ENCODE measurements at regions not wholly inside any gene's neighbourhood (a gene's known extent, or its start where the extent isn't known, plus 50 kb on each side); places are given as distances from the start of the nearest gene placed in this dataset.

GRCh38 chr14:83991666-83992065 is 1538.3 kb upstream of the FLRT2 start:
- TF ChIP-seq CTCF (conservative IDR thresholded peaks at IDR 0.05; ENCODE audit: low read depth in 2 of 2) (no peak), ZNF114 (CRISPR knock-in tag; IDR thresholded peaks at IDR 0.05) (no peak), EZH2phosphoT487 (IDR thresholded peaks at IDR 0.05; ENCODE audit: unreplicated experiment) (no peak), ZNF331 (CRISPR knock-in tag; IDR thresholded peaks at IDR 0.05; ENCODE audit: low read depth) (no peak)
- H3K27me3 Mint-ChIP-seq (ENCODE audit: insufficient read depth, low read depth, poor library complexity), result no peaks in the 10 kb centered on the region
- no peaks in the 10 kb centered on the region for H3K36me3 Mint-ChIP-seq (ENCODE audit: low read depth)

DNA sequence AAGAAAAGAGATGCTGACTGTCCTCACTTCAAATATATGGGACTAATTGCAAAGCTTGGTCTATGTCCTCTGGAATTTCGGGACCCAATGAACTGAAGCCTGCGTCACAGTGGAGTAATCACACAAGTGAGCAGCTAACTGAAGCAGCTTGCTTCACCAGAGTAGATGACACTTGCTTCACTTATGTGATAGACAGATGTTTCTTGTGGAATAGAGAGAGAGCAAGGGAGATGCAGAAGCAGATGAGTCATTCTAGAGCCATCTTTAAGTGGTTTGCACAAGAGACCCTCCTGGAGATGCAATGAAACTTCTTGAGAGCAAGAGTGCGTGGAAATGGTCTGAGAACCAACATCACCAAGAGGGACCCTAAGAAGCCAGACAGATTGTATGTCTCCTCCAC is 1537.1 kb upstream of the FLRT2 start:
- Mint-ChIP-seq H3K9me3 (no peaks in the 10 kb centered on the region), H3K4me1 (no peaks in the 10 kb centered on the region), H3K27ac (no peak overlapping the region), H3K4me3 (no peak overlapping the region), H3K27me3 (ENCODE audit: insufficient read depth, low read depth, poor library complexity) (no peaks in the 10 kb centered on the region), H3K36me3 (ENCODE audit: low read depth) (no peaks in the 10 kb centered on the region)
- H3K36me3 ChIP-seq (ENCODE audit: insufficient read depth), result no peaks in the 10 kb centered on the region
- H3K4me2 ChIP-seq, result no peak overlapping the region
- ATAC-seq (no peak), DNase-seq (ENCODE audit: low spot score) (no peak)
- no peak overlapping the region for H2AFZ ChIP-seq
- H3K27ac ChIP-seq (ENCODE audit: low read depth), result no peak overlapping the region
- no peak overlapping the region for H3K4me3 ChIP-seq
- H3K79me2 ChIP-seq (replicated peaks; ENCODE audit: insufficient read depth), result no peaks in the 10 kb centered on the region
- no peaks in the 10 kb centered on the region for H3K4me1 ChIP-seq (ENCODE audit: insufficient read depth)
- H3K27me3 ChIP-seq (ENCODE audit: insufficient read depth), result no peaks in the 10 kb centered on the region
- H3F3A ChIP-seq (replicated peaks; ENCODE audit: low read depth), result no peaks in the 10 kb centered on the region
- no peaks in the 10 kb centered on the region for H4K20me1 ChIP-seq (replicated peaks; ENCODE audit: insufficient read depth)
- H3K9me2 ChIP-seq (ENCODE audit: insufficient read depth), result peaks cover 19% of the 10 kb centered on the region
- TF ChIP-seq, protein P1, sequence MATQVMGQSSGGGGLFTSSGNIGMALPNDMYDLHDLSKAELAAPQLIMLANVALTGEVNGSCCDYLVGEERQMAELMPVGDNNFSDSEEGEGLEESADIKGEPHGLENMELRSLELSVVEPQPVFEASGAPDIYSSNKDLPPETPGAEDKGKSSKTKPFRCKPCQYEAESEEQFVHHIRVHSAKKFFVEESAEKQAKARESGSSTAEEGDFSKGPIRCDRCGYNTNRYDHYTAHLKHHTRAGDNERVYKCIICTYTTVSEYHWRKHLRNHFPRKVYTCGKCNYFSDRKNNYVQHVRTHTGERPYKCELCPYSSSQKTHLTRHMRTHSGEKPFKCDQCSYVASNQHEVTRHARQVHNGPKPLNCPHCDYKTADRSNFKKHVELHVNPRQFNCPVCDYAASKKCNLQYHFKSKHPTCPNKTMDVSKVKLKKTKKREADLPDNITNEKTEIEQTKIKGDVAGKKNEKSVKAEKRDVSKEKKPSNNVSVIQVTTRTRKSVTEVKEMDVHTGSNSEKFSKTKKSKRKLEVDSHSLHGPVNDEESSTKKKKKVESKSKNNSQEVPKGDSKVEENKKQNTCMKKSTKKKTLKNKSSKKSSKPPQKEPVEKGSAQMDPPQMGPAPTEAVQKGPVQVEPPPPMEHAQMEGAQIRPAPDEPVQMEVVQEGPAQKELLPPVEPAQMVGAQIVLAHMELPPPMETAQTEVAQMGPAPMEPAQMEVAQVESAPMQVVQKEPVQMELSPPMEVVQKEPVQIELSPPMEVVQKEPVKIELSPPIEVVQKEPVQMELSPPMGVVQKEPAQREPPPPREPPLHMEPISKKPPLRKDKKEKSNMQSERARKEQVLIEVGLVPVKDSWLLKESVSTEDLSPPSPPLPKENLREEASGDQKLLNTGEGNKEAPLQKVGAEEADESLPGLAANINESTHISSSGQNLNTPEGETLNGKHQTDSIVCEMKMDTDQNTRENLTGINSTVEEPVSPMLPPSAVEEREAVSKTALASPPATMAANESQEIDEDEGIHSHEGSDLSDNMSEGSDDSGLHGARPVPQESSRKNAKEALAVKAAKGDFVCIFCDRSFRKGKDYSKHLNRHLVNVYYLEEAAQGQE (IDR thresholded peaks at IDR 0.05; ENCODE audit: unreplicated experiment), result no peak
- TF ChIP-seq STAT1 (IDR thresholded peaks at IDR 0.05; ENCODE audit: unreplicated experiment), result no peak
- TF ChIP-seq ZNF114 (CRISPR knock-in tag; IDR thresholded peaks at IDR 0.05), result no peak
- no peak for TF ChIP-seq ZNF462 (CRISPR knock-in tag; IDR thresholded peaks at IDR 0.05)
- no peak for TF ChIP-seq CREB1 (CRISPR knock-in tag; IDR thresholded peaks at IDR 0.05; ENCODE audit: low read depth)
- no peak for TF ChIP-seq EZH2phosphoT487 (IDR thresholded peaks at IDR 0.05; ENCODE audit: unreplicated experiment)
- no peak for TF ChIP-seq EZH2 (IDR thresholded peaks at IDR 0.05; ENCODE audit: low read depth, unreplicated experiment)

More at GRCh38 chr14:83991666-83992065, 1538.3 kb upstream of the FLRT2 start:
- Mint-ChIP-seq H3K9me3 (peaks cover 3% of the 10 kb centered on the region; the same call in 1 of the 3 replicates), H3K4me3 (no peak overlapping the region), H3K4me1 (peaks cover 3% of the 10 kb centered on the region; the same call in 1 of the 3 replicates), H3K27ac (no peak overlapping the region)
- Histone ChIP-seq H3K4me3 (no peak overlapping the region), H3K9me2 (ENCODE audit: insufficient read depth) (peaks cover 19% of the 10 kb centered on the region), H3K36me3 (ENCODE audit: insufficient read depth) (no peaks in the 10 kb centered on the region), H2AFZ (no peak overlapping the region), H3K4me1 (ENCODE audit: insufficient read depth) (no peaks in the 10 kb centered on the region), H3F3A (replicated peaks; ENCODE audit: low read depth) (no peaks in the 10 kb centered on the region), H3K4me2 (no peak overlapping the region), H3K79me2 (replicated peaks; ENCODE audit: insufficient read depth) (no peaks in the 10 kb centered on the region), H3K27me3 (ENCODE audit: insufficient read depth) (no peaks in the 10 kb centered on the region), H4K20me1 (replicated peaks; ENCODE audit: insufficient read depth) (no peaks in the 10 kb centered on the region), H3K27ac (ENCODE audit: low read depth) (no peak overlapping the region)
- no peak for ATAC-seq
- no peak for DNase-seq (ENCODE audit: low spot score)

Data from GM23338 (cell line).